ENCODE measurements at regions not wholly inside any gene's neighbourhood (a gene's known extent, or its start where the extent isn't known, plus 50 kb on each side); places are given as distances from the start of the nearest gene placed in this dataset.
"Not testable (repeated sequence)": the region's sequence is repeated elsewhere in the genome, so short reads cannot be mapped to it uniquely, and the experiment has no call there.

DNA sequence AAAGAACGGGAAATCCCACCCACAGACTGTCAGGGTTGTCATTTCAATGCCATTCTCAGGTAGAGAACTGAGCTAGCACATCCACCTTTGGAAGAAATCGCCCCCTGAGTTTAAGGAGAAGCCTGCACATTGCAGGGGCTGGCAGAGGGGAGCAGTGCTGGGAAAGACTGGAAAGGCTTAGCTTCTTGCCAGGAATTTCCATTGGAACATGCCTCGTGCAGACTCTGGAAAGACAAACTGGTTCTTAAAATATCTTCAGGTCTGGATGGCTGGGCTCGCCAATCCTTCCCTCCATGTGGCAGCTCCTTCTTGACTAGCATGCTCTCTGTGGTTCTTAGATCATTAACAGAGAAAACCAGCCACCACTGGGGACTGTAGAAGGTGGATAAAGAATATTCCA is 414.1 kb downstream of the TSHZ3 start:
- no peak for TF ChIP-seq POLR2AphosphoS5 (IDR thresholded peaks at IDR 0.05; ENCODE audit: low read depth)
- no peak for TF ChIP-seq GABPA (IDR thresholded peaks at IDR 0.05; ENCODE audit: low read depth)
- no peak for TF ChIP-seq SPI1 (IDR thresholded peaks at IDR 0.05; ENCODE audit: borderline replicate concordance, low read depth)
- TF ChIP-seq, protein P1, sequence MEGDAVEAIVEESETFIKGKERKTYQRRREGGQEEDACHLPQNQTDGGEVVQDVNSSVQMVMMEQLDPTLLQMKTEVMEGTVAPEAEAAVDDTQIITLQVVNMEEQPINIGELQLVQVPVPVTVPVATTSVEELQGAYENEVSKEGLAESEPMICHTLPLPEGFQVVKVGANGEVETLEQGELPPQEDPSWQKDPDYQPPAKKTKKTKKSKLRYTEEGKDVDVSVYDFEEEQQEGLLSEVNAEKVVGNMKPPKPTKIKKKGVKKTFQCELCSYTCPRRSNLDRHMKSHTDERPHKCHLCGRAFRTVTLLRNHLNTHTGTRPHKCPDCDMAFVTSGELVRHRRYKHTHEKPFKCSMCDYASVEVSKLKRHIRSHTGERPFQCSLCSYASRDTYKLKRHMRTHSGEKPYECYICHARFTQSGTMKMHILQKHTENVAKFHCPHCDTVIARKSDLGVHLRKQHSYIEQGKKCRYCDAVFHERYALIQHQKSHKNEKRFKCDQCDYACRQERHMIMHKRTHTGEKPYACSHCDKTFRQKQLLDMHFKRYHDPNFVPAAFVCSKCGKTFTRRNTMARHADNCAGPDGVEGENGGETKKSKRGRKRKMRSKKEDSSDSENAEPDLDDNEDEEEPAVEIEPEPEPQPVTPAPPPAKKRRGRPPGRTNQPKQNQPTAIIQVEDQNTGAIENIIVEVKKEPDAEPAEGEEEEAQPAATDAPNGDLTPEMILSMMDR (IDR thresholded peaks at IDR 0.05; ENCODE audit: insufficient read depth, low read length): no peak
- TF ChIP-seq, protein P2, sequence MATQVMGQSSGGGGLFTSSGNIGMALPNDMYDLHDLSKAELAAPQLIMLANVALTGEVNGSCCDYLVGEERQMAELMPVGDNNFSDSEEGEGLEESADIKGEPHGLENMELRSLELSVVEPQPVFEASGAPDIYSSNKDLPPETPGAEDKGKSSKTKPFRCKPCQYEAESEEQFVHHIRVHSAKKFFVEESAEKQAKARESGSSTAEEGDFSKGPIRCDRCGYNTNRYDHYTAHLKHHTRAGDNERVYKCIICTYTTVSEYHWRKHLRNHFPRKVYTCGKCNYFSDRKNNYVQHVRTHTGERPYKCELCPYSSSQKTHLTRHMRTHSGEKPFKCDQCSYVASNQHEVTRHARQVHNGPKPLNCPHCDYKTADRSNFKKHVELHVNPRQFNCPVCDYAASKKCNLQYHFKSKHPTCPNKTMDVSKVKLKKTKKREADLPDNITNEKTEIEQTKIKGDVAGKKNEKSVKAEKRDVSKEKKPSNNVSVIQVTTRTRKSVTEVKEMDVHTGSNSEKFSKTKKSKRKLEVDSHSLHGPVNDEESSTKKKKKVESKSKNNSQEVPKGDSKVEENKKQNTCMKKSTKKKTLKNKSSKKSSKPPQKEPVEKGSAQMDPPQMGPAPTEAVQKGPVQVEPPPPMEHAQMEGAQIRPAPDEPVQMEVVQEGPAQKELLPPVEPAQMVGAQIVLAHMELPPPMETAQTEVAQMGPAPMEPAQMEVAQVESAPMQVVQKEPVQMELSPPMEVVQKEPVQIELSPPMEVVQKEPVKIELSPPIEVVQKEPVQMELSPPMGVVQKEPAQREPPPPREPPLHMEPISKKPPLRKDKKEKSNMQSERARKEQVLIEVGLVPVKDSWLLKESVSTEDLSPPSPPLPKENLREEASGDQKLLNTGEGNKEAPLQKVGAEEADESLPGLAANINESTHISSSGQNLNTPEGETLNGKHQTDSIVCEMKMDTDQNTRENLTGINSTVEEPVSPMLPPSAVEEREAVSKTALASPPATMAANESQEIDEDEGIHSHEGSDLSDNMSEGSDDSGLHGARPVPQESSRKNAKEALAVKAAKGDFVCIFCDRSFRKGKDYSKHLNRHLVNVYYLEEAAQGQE (IDR thresholded peaks at IDR 0.05; ENCODE audit: insufficient replicate concordance, low read depth): no peak
- H3K27ac ChIP-seq (replicated peaks): no peak overlapping the region
- no peak for DNase-seq (ENCODE audit: low read depth in 1 of 2, low spot score in 1 of 2)
- peaks cover 2% of the 10 kb centered on the region for H3K27me3 ChIP-seq (ENCODE audit: insufficient read depth, poor library complexity, severe bottlenecking)
- H3K4me3 ChIP-seq (replicated peaks; ENCODE audit: insufficient read depth, low read length): no peak overlapping the region

DNA sequence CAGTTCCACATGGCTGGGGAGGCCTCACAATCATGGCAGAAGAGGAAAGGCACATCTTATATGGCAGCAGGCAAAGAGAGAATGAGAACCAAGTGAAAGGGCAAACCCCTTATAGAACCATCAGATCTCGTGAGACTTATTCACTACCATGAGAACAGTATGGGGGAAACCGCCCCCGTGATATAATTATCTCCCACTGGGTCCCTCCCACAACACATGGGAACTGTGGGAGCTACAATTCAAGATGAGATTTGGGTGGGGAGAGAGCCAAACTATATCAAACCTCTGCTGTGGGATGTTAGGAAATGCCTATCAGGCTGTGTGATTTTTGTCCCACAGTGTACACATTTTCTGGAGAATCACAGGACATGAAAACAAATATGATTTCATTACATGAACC is 415.8 kb downstream of the TSHZ3 start:
- not testable (repeated sequence) for H3K27ac ChIP-seq (replicated peaks); DNase-seq (ENCODE audit: low read depth in 1 of 2, low spot score in 1 of 2); H3K4me3 ChIP-seq (replicated peaks; ENCODE audit: insufficient read depth, low read length); H3K27me3 ChIP-seq (ENCODE audit: insufficient read depth, poor library complexity, severe bottlenecking)

DNA sequence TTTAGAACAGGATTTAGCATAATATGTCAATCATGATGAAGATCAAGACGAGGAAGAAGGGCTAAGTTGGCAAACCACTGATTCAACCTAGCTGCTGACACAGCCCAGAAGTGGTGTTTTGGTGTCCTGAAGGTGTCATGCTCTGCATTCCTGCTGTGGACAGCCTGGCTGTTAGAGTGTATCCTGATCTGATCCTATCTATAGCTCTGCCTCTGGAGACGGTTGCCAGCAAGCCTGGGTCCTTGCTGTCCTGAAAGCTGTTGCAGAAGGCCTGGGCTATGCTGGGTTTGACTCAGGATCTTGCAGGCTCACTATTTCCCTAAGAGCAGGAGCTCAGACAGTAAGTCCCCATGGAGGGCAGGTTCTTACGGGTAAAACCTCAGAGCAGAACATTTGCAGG is 416.4 kb downstream of the TSHZ3 start:
- Histone ChIP-seq H3K27ac (replicated peaks) (no peak overlapping the region), H3K27me3 (ENCODE audit: insufficient read depth, poor library complexity, severe bottlenecking) (peaks cover 2% of the 10 kb centered on the region), H3K4me3 (replicated peaks; ENCODE audit: insufficient read depth, low read length) (no peak overlapping the region)
- TF ChIP-seq, protein P1 (IDR thresholded peaks at IDR 0.05; ENCODE audit: insufficient read depth, low read length): no peak
- TF ChIP-seq SPI1 (IDR thresholded peaks at IDR 0.05; ENCODE audit: borderline replicate concordance, low read depth): no peak
- TF ChIP-seq POLR2AphosphoS5 (IDR thresholded peaks at IDR 0.05; ENCODE audit: low read depth): no peak
- TF ChIP-seq, protein P2 (IDR thresholded peaks at IDR 0.05; ENCODE audit: insufficient replicate concordance, low read depth): no peak
- no peak for TF ChIP-seq GABPA (IDR thresholded peaks at IDR 0.05; ENCODE audit: low read depth)
- DNase-seq (ENCODE audit: low read depth in 1 of 2, low spot score in 1 of 2): no peak

DNA sequence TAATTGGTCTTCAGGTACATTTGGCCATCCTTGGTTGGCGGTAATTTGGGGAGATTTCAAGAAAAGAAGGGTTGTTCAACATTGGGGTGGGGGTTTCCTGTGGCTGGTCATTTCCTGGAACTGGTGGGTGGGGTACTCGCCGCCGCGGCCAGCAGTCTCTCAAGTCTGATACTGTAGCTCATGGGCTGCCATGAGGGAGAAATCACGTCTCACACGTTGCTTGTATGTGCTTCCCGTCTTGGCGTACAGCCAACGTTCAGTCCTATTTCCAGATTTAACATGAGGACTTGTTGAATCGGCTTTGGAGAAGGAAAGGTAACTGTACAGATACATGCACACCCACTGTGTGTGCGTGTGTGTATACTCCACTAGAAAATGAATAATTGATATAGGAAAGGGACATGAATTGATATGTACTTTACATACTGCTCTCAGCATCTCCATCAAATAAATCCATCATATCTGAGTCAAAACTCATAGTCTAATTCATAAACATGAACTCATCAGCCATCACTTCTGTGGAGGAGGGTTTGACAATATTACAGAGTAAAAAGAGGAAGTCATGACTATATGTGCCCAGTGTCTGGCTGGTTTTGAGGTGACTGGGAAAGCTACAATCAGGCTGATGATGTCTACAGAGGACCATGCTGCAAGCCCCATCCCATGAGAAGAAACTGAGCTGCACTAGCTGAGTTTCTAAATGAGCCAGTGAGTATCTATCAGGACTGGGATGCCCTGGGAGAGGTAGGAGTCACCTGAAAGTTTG is 418.1 kb downstream of the TSHZ3 start:
- DNase-seq (ENCODE audit: low read depth in 1 of 2, low spot score in 1 of 2): no peak
- no peak overlapping the region for H3K27ac ChIP-seq (replicated peaks)
- H3K27me3 ChIP-seq (ENCODE audit: insufficient read depth, poor library complexity, severe bottlenecking): no peaks in the 10 kb centered on the region
- H3K4me3 ChIP-seq (replicated peaks; ENCODE audit: insufficient read depth, low read length): no peak overlapping the region
- TF ChIP-seq GABPA (IDR thresholded peaks at IDR 0.05; ENCODE audit: low read depth): no peak
- TF ChIP-seq, protein P2 (IDR thresholded peaks at IDR 0.05; ENCODE audit: insufficient replicate concordance, low read depth): no peak
- TF ChIP-seq SPI1 (IDR thresholded peaks at IDR 0.05; ENCODE audit: borderline replicate concordance, low read depth): peak; percentile 50; the same call in 1 of the 2 replicates
- no peak for TF ChIP-seq POLR2AphosphoS5 (IDR thresholded peaks at IDR 0.05; ENCODE audit: low read depth)
- TF ChIP-seq, protein P1 (IDR thresholded peaks at IDR 0.05; ENCODE audit: insufficient read depth, low read length): no peak
